GM12874 (cell line): ENCODE measurements at regions not wholly inside any gene's neighbourhood (a gene's known extent, or its start where the extent isn't known, plus 50 kb on each side); places are given as distances from the start of the nearest gene placed in this dataset.

Experiments
- TF ChIP-seq, protein P1 (sequence below): IDR thresholded peaks from 2 replicates; pipeline ENCODE4 v1.5.1; 2011; ENCODE audit warnings: low read depth, mild to moderate bottlenecking, control low read depth, low read length, moderate library complexity; ENCODE audit not compliant: insufficient read depth

DNA sequence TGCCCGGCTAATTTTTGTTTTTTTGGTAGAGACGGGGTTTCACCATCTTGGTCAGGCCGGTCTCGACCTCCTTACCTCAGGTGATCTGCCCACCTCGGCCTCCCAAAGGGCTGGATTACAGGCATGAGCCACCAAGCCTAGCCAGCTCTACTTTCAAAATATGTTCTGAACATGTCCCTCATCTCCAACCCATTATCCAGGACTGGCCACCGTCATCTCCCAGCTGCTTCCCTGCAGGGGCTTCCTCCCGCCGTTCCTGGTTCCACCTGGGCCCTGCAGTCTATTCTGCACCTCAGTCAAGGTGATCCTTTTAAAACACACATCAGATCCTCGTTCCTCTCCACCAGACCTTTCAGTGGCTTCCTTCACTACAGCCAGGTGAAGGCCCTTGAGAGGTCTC is 80.9 kb upstream of the NKX1-1 start:
- TF ChIP-seq, protein P1, sequence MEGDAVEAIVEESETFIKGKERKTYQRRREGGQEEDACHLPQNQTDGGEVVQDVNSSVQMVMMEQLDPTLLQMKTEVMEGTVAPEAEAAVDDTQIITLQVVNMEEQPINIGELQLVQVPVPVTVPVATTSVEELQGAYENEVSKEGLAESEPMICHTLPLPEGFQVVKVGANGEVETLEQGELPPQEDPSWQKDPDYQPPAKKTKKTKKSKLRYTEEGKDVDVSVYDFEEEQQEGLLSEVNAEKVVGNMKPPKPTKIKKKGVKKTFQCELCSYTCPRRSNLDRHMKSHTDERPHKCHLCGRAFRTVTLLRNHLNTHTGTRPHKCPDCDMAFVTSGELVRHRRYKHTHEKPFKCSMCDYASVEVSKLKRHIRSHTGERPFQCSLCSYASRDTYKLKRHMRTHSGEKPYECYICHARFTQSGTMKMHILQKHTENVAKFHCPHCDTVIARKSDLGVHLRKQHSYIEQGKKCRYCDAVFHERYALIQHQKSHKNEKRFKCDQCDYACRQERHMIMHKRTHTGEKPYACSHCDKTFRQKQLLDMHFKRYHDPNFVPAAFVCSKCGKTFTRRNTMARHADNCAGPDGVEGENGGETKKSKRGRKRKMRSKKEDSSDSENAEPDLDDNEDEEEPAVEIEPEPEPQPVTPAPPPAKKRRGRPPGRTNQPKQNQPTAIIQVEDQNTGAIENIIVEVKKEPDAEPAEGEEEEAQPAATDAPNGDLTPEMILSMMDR = no peak

GRCh38 chr4:1485280-1485679 is 79.0 kb upstream of the NKX1-1 start:
- TF ChIP-seq, protein P1 = no peak

DNA sequence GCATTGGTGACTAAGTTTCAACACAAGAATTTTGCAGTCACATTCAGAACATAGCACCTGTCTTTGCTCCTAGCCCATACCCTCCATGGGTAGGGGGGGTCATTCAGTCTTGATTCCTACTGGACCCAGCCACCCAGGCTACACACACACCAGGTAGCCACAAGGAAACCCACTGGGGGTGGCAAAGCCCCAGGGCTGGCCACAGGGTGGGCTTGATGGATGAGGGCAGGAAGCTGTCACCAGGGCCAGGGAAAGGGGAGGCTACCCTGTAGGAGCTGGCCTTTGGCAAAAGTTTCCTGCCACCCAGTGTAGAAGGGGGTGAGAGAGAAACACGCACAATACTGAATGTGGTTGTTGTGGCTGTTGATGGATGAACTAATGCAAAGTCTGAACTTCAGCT is 74.5 kb upstream of the NKX1-1 start:
- TF ChIP-seq, protein P1 = no peak

DNA sequence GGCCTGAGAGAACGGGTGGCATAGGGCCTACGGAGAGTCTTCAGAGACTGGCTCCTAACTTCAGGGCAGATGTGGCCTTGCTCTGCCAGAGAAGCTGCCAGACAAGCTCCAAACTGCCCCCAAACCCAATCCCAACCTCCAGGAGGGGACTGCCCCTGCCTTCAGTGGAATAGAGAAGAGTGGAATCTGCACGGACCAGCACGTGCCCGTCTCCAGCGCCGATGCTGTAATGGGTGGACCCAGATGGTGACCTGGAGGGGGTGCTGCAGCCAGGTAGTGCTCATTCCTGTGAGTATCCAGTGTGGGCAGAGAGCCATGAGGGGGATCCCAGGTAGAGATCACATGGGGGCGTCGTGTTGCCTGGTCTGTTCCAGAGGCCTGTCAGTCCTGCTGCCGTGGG is 73.2 kb upstream of the NKX1-1 start:
- TF ChIP-seq, protein P1 = no peak

- TF ChIP-seq, protein P1 = no peak
Observed at GRCh38 chr4:1478766-1479355, 72.6 kb upstream of the NKX1-1 start.

GRCh38 chr4:1477045-1477840 is 71.0 kb upstream of the NKX1-1 start:
- TF ChIP-seq, protein P1 = no peak

DNA sequence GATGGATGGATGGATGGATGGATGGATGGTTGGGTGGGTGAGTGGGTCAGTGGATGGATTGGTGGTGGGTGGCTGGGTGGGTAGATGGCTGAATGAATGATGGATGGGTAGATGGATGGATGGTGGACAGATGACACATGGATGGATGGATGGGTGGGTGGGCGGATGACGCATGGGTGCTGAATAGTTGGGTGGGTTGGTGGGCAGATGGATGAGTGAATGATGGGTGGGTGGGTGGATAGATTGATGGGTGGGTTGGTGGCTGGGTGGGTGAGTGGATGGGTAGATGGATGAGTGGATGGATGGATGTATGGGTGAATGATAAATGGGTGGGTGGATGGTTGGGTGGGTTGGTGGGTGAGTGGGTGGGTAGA is 69.9 kb upstream of the NKX1-1 start:
- TF ChIP-seq, protein P1 = no peak
